RWPE2 (cell line): ENCODE measurements at regions not wholly inside any gene's neighbourhood (a gene's known extent, or its start where the extent isn't known, plus 50 kb on each side); places are given as distances from the start of the nearest gene placed in this dataset.

Source experiments
- ATAC-seq: fragments of 200-7000 bp; cut with Tn5 transposase; 3 replicates; pipeline ENCODE4 v1.9.1; 2021; ENCODE audit warnings: low read depth
- DNase-seq: peaks from one replicate; pipeline ENCODE4 v3.0.0-alpha.2; 2020; ENCODE audit warnings: low spot score
- H3K27ac ChIP-seq: fragments of 450-650 bp; 2 replicates; pipeline ENCODE4 v1.5.1; 2017; ENCODE audit warnings: mild to moderate bottlenecking; ENCODE audit not compliant: poor library complexity, severe bottlenecking
- H3K27me3 ChIP-seq: fragments of 250-450 bp; sonication (Bioruptor Pico); 2 replicates; pipeline ENCODE4 v1.5.1; 2021; ENCODE audit warnings: mild to moderate bottlenecking, moderate library complexity; ENCODE audit not compliant: insufficient read depth, poor library complexity, severe bottlenecking
- H3K36me3 ChIP-seq: fragments of 250-450 bp; sonication (Bioruptor Pico); 2 replicates; pipeline ENCODE4 v1.5.1; 2020; ENCODE audit warnings: low read depth, mild to moderate bottlenecking, moderate library complexity
- H3K4me1 ChIP-seq: fragments of 250-450 bp; sonication (Bioruptor Pico); 2 replicates; pipeline ENCODE4 v1.5.1; 2021; ENCODE audit warnings: mild to moderate bottlenecking, moderate library complexity; ENCODE audit not compliant: insufficient read depth, poor library complexity, severe bottlenecking
- H3K4me3 ChIP-seq: fragments of 250-450 bp; sonication (Bioruptor Pico); 2 replicates; pipeline ENCODE4 v1.5.1; 2021; ENCODE audit warnings: mild to moderate bottlenecking, moderate library complexity; ENCODE audit not compliant: severe bottlenecking
- H3K9me3 ChIP-seq: fragments of 250-450 bp; sonication (Bioruptor Pico); 2 replicates; pipeline ENCODE4 v1.5.1; 2021; ENCODE audit warnings: mild to moderate bottlenecking, moderate library complexity; ENCODE audit not compliant: severe bottlenecking
- TF ChIP-seq, protein P1 (sequence below): fragments of 450-650 bp; IDR thresholded peaks from one replicate; pipeline ENCODE4 v1.5.1; 2017; ENCODE audit warnings: mild to moderate bottlenecking, moderate library complexity; ENCODE audit not compliant: poor library complexity, severe bottlenecking

DNA sequence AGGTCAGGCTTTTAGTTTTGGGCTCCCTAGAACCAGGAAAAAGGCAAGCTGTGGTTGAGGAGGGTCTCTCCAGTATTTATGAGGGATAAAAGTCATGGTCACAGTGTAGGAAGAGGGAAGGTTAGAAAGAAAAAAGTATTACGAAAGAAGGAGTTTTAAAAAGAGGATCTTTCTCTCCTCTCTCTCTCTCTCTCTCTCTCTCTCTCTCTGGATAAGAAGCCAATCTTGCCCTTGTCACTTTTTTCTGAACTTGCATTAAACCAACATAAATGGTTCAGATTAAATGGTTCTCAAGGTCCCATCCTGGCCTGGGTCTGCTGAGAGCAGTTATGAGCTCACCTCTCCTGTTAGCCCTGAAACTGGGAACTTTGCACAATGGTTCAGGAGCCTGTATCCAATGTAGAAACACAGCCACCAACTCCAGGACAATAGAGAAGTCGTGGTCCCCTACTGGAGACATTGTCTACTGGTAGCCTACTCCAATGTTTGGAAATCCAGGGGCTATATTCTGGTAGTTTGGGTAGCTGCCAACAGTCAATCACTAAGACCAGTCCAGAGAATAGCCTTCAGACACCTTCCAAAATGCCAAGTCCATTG, 131.9 kb downstream of the DAD1 start:
- Histone ChIP-seq H3K27ac (no peak overlapping the region), H3K36me3 (no peaks in the 10 kb centered on the region), H3K27me3 (peaks cover 9% of the 10 kb centered on the region), H3K4me1 (no peaks in the 10 kb centered on the region), H3K4me3 (no peak overlapping the region), H3K9me3 (no peaks in the 10 kb centered on the region)
- TF ChIP-seq, protein P1, sequence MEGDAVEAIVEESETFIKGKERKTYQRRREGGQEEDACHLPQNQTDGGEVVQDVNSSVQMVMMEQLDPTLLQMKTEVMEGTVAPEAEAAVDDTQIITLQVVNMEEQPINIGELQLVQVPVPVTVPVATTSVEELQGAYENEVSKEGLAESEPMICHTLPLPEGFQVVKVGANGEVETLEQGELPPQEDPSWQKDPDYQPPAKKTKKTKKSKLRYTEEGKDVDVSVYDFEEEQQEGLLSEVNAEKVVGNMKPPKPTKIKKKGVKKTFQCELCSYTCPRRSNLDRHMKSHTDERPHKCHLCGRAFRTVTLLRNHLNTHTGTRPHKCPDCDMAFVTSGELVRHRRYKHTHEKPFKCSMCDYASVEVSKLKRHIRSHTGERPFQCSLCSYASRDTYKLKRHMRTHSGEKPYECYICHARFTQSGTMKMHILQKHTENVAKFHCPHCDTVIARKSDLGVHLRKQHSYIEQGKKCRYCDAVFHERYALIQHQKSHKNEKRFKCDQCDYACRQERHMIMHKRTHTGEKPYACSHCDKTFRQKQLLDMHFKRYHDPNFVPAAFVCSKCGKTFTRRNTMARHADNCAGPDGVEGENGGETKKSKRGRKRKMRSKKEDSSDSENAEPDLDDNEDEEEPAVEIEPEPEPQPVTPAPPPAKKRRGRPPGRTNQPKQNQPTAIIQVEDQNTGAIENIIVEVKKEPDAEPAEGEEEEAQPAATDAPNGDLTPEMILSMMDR: no peak
- no peak for DNase-seq
- ATAC-seq: no peak

DNA sequence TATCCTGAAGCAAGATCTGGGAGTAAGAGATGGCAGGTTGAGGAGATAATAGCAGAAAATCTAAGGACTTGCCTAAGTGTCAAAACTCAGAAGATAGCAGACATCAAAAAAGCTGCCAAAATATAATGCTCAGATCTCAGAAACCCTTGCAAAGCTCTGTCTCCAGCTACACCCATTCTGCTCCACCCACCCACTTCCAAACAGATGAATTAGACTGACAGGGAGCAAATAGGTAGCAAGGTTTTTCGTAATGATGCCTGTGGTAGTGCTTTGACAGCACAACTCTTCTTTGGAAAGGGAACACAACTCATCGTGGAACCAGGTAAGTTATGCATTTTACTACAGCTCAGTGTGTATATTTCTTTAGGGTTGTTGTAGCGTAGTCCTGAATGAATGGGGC, 132.6 kb downstream of the DAD1 start:
- TF ChIP-seq, protein P1: no peak
- Histone ChIP-seq H3K27ac (no peak overlapping the region), H3K9me3 (no peaks in the 10 kb centered on the region), H3K4me1 (no peaks in the 10 kb centered on the region), H3K27me3 (peaks cover 9% of the 10 kb centered on the region), H3K36me3 (no peaks in the 10 kb centered on the region), H3K4me3 (no peak overlapping the region)
- ATAC-seq (no peak), DNase-seq (no peak)

DNA sequence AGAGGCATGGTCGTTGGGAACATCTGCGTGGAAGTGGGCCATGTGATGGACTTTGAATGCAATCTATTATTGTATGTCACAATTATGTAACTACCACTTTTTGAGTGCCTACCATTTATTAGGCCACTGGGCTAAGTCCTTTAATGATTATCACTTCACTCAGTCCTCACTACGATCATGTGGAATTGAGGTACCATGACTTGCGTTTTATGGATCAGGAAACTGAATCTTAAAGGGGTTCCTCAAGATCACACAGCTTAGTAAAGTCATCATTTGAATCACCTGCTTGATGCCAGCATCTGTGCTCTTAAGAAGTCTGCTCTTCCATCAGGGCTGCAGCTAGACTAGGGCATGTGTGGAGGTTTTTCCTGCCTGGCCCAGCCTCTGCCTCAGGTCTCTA, 136.7 kb downstream of the DAD1 start:
- no peak overlapping the region for H3K4me3 ChIP-seq
- no peak overlapping the region for H3K27ac ChIP-seq
- no peaks in the 10 kb centered on the region for H3K9me3 ChIP-seq
- no peak for DNase-seq
- H3K27me3 ChIP-seq: peaks cover 9% of the 10 kb centered on the region
- no peak for ATAC-seq
- H3K36me3 ChIP-seq: no peaks in the 10 kb centered on the region
- H3K4me1 ChIP-seq: no peaks in the 10 kb centered on the region
- TF ChIP-seq, protein P1: no peak

DNA sequence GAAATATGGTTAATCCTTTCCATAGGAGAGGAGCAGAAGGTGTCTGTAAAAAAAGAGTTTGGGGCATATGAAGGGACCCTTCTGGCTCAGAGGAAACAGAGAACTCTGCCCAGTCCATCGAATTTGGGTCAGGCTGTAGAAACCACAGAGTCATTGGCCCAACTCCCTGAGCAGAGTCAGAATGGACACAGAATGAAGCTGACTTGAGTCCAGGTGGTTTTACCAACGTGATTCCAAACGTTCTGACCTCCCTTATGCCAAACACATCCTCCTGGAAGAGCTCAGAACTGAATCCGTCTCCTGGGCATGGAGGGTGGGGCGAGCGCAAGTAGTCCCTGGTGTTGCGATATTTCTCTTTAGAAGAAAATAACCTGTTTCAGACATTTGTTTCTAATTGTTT, 138.8 kb downstream of the DAD1 start:
- TF ChIP-seq, protein P1: no peak
- DNase-seq: no peak
- Histone ChIP-seq H3K27me3 (peaks cover 5% of the 10 kb centered on the region), H3K4me3 (no peak overlapping the region), H3K4me1 (no peaks in the 10 kb centered on the region), H3K27ac (no peak overlapping the region), H3K36me3 (no peaks in the 10 kb centered on the region), H3K9me3 (no peaks in the 10 kb centered on the region)
- no peak for ATAC-seq

DNA sequence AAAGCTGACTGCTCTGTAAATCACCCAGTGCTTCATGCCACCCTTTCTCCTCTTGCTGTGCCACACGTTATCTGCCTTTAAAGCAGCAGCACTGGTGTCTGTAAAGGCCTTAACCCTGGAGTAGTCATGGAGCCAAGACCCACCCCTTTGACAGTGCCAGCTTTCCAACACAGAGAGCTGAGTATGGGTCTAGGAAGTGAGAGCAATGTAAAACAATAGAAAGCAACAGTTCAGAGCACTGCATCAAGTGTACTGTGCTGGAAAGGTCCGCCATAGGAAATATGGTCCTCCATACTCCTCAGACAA, 139.5 kb downstream of the DAD1 start:
- no peak overlapping the region for H3K27ac ChIP-seq
- H3K36me3 ChIP-seq: no peaks in the 10 kb centered on the region
- H3K4me3 ChIP-seq: no peak overlapping the region

More for the DNA sequence above, 139.5 kb downstream of the DAD1 start:
- no peak for ATAC-seq
- H3K27me3 ChIP-seq: peaks cover 5% of the 10 kb centered on the region
- H3K4me1 ChIP-seq: no peaks in the 10 kb centered on the region
- TF ChIP-seq, protein P1: no peak
- no peak for DNase-seq
- H3K9me3 ChIP-seq: no peaks in the 10 kb centered on the region
